CD4-positive, alpha-beta T cell treated with Interleukin-12 subunit alpha and Interleukin-12 subunit beta, for 1 hour (primary cell): ENCODE measurements at regions not wholly inside any gene's neighbourhood (a gene's known extent, or its start where the extent isn't known, plus 50 kb on each side); places are given as distances from the start of the nearest gene placed in this dataset.
"Not testable (repeated sequence)": the region's sequence is repeated elsewhere in the genome, so short reads cannot be mapped to it uniquely, and the experiment has no call there.

Source experiments
- DNase-seq: peaks from one replicate; pipeline ENCODE4 v3.0.0-alpha.2; 2020

DNA sequence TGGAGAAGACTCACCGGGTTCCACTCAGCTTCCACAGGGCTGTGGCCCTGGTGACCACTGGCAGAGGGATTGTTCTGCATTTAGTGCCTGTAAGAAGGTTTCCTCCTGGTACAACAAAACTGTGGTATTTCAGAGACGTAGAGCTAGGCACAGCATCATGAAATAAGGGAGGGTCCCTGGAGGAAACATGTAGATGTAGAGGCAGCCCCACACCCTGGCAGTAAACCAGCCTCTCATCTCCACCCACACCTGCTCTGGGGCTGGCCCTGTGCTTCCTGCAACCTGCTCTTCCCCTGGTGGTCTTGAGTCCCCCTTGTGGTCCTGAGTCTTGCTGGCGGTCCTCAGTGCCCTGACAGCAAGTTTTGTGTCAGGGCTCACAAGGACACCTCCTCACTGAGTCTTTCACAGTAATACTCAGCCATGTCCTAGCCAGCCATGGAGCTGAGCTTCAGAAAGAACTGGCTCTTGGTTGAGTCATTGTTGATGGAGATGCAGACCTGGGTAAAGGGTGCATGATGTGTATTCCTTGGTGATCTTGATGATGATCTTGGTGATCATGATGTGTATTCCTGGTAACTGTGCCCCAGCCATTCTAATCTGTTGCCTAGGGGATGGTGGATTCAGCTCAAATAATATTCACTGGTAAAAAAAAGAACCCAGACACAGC is 121.8 kb downstream of the OR4M2 start:
- DNase-seq, result not testable (repeated sequence)

DNA sequence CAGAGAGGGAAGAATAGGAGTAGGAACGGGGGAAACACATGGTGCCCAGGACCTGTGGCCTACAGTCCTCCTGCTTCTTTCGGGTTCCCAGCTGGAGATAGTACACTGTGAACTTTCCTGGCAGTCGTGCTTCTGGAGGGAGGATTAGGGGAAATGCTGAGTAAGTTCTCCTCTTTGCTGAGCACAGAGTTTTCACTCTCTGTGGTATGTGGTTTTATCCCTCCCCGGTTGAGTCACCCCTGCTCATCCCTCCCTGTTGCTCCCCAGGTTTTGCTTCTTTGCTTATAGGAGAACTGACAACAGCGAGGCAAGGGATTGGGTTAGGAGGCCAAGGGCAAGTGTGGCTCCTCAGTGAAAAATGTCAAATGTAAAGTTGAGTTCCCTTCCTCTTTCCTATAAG is 122.9 kb downstream of the OR4M2 start:
- not testable (repeated sequence) for DNase-seq

DNA sequence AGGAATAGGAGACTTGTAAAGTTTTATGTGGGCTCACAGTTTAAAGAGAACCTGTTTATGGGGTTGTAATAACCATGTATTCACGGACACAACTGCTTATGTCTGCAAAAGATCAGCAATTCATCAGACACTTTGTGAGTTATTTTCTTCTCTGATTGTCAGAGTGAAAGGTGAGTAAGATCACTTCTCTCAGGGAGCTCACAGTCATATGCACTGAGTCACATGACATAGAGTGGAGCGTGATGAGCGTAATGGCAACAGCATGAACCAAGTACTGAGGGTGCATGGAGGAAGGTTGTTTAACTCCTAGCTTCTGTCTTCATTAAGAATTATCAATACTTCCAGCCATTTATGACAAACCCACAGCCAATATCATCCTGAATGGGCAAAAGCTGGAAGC is 128.8 kb downstream of the OR4M2 start:
- DNase-seq, result not testable (repeated sequence)

DNA sequence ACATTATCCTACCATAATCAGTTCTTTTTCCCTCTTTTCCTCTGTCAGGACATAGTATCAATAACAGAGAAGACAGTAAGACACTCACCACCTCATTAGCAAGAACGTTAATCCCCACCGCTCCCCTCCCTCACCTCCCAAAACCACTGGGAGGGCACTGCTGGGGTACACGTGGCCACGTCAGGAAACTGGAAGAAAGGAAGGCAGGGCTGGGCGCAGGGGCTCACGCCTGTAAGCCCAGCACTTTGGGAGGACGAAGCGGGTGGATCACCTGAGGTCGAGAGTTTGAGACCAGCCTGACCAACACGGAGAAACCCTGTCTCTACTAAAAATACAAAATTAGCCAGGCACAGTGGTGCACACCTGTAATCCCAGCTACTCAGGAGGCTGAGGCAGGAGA is 142.3 kb downstream of the OR4M2 start:
- DNase-seq, result not testable (repeated sequence)

DNA sequence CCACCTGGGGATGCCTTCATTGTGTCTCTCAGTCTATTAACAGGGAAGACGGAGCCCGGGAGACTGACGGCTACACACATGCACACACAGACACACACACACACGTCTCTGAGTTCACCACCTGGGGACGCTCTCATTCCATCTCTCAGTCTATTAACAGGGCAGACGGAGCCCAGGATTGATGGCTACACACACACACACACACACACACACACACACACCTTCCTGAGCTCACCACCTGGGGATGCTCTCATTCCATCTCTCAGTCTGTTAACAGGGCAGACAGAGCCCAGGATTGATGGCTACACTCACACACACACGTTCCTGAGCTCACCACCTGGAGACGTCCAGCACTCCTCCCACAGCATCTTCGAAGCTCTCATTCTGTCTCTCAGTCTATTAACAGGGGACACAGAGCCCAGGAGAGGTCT is 143.9 kb downstream of the OR4M2 start:
- DNase-seq, result no peak

DNA sequence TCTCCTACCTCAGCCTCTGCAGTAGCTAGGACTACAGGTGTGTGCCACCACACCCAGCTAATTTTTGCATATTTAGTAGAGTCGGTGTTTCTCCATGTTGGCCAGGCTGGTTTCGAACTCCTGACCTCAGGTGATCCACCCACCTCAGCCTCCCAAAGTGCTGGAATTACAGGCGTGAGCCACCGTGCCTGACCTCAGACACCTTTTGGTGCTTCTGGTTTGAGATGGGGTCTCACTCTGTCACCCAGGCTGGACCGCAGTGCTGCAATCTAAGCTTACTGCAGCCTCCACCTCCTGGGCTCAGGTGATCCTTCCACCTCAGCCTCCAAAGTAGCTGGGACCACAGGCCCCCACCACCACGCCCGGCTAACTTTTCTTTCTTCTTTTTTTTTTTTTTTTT is 144.6 kb downstream of the OR4M2 start:
- not testable (repeated sequence) for DNase-seq

DNA sequence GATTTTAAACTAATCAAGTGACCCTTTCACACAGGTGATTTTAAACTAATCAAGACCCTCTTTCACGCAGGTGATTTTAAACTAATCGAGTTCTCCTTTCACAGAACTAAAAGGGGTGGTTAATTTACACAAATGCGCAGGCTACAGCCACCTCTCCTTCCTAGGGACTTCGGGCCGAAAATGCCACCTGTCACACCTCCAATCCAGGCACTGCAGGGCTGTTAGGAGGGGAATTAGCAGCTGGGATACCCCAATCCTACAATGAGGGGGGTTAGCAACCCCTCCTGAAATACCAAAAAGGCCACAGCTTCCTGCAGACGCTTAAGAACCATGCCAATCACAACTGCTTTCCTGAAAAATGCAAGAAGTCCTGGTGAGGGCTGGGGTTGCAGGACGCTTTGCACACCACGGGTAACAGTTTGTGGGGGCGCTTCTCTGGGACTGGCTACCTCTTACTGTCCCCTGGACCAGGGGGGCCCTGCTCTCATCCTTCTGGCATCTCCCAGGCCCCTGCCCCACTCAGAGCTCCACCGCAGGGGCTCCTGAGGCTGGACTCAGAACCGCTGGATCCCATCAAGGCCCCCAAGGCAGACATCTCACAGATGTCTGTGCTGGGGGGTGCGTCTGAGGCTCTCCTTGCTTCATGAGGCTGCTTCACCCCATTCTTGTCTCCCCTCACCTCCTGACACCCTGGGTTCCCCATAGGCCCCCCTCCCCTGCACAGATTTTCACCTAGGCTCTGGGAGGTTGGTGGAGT is 145.9 kb downstream of the OR4M2 start:
- DNase-seq, result no peak

DNA sequence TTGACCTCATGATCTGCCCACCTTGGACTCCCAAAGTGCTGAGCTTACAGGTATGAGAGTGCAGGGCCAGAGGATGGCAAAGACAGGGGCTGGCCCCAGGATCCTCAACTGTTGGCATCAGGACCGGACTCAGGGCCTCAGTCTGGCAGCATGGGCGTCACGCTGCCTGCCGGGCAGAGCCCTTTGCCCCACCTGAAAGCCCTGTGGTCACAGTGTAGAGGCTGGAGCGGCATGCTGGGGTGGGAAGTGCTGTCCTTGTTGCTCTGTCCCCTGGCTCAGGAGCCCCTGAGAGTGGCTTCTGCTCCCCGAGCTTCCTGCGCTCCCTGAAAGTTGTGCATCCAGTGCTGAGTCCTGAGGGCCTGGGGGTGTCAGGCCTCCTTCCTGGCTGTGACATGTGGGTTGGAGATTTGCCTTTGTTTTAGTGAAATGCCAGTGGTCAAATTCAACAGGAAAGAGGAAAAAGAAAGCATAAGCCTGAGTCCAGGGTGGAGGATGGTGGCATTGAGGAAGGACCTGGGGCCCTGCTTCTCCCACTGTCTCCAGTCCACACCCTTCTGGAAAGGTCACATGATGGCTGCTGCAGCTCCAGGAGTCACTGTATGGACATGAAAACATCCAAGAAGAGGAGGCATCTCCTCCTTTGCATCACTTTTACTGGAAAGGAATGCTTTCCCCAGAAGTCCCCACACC is 147.2 kb downstream of the OR4M2 start:
- DNase-seq, result no peak

DNA sequence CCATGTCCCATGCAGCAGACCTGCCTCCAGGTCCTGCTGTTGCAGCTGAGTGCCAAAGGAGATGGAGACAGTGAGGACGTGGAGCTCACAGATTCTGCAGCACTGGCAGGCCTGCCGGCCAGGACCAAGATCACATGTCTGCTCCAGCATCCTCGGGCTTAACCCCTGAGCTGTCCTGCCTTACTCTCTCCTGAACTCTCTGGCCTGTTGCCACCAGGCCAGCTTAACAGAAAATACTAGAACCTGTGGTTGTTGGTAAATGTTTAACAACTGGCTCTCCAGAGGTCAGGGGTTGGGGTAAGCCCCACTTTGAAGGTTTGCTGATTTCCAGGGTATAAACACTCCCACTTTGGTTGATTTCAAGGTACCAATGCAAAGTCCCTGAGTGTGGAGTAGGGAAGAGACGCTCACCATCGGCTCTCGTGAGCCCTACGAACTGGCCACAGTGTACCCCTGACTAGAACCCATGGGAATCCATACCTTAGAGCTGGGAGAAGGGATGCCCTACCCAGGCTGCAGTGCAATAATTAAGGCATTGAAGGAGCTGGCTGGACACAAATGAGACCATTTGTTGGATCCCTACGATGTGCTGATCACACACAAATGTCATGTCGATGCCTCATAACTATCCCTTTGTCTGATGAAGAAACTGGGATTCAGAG is 147.9 kb downstream of the OR4M2 start:
- DNase-seq, result no peak

DNA sequence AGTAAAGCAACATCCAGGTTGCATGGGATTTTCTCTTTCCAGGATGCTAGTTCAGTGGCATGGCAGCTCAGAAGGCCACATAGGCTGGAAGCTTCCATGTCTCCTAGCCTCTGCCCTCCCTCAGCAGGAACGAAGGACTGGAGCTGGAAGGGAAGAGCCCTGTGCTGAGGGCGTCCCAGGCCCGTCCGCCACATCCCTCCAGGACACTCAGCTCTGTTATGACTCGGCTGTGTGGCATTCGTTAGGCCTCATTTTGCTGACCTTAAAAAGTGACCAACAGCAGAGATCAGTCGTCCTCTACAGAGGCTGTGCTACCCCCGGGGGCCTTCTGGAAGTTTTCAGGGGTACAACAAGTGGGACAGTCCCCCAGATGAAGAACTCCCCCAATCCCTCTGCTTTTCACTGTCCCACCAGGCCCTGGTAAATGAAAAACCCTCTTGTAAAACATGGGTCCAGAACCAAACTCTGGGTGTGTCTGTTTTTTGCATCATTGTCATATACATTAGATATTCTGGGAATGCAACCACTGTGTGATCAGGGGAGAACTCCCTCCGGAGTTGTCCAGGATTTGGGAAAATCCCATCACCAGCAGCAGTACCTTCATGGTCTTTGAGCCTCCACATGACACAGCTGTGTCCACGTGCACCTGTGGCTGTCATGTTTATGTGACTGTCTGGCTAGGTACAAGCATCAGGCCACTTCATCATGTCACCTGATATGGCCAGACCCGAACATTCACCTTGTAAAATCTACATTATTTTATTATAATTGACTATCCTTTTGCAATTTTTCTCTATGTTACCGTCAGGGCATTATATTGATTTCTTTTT is 149.9 kb downstream of the OR4M2 start:
- no peak for DNase-seq

DNA sequence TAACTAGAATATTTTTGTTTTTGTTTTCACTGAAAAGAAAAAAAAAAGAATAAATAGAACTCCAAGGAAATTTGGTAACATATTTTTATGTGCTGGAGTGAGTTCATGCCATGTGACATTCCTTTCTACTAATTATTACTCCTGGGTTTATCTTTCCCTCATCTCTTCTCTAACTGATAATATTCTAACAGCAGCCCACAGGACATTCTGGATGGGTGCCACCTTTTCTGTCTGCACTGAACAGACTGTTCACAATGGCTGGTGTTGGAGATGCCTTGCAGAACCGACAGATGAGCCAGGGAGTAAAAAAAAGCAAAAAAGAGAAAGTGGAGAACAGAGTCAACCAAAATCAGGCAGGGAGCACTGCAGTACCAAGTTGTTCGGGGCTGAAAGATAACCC is 151.3 kb downstream of the OR4M2 start:
- no peak for DNase-seq

DNA sequence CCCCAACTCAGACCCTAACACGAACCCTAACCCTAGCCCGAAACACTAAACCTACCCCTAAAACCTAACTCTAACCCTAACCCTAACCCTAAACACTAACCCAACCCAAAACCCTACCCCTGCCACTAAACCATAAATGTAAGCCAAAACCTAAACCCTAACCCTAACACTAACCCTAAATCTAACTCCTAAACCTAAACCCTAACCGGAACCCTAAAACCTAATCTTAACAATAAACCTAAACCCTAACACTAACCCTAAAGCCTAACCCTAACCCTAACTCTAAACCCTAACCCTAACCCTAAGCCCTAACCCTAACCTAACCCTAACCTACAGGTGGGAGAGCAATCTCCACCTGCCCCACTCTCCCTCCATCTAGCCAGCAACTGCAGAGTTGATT is 152.3 kb downstream of the OR4M2 start:
- DNase-seq, result no peak

DNA sequence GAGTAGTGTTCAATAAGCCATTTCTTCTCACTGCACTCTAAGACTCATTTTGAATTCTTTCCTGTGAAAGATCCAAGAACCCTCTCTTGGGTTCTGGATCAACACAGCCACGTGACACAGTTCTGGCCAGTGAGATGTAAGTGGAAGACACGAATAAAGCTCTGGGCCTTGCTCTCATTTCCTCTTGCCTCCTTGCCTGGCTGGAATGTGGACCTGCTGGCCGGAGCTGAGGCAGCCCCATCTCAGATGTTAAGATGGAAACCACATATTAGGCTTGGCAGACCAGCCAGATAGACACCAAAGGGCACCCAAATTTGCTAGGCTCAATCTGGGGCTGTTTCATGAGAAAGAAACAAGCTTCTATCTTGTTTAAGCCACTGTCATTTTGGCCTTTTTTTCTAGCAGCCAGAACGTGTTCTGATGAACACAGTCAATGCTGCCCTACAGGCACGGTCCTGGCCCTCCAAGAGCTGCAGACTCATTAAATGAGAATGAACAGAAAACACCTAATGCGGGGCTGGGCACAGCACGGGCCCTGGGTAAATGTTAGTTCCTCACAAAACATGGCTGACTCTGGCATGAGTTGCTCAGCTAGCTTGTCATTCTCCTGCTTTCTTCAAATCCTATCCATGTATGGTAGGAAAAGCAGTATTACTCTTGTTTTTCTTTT is 155.1 kb downstream of the OR4M2 start:
- DNase-seq, result not testable (repeated sequence)

DNA sequence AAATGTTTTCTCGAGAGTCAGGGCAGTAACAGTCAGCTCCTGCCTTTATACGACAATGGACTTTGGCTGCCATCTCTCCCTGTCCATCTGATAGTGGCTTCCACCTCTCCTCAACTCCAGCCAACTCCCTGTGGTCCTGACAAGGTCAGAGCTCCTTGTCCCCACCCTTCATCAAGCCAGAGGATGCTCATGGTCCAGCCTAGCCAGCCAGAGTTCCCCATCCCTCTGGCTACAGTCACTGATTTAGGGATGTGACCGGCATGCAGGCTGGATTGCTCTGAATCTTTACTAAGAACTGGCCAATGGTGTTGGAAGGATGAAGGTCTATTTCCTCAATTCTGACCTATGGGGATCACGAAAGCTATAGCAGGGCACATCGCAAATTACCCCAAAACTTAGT is 156.1 kb downstream of the OR4M2 start:
- no peak for DNase-seq

DNA sequence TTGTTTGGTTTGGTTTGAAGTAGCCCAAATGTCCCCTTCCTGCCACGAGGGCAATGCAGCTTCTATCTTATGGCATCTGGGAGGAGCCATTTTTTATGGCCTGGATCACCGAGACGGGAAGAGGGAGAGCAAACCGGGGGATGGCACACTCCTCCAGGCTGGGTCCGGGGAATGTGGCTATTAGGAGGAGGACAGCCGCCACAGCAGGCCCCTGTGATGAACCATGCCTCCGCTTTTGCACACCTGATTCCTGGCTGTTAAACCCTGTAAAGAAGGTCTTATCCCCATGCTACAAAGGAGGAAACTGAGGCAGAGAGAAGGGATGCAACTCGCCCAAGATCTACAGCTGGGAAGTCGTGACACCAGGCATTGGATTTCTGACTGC is 157.6 kb downstream of the OR4M2 start:
- no peak for DNase-seq

DNA sequence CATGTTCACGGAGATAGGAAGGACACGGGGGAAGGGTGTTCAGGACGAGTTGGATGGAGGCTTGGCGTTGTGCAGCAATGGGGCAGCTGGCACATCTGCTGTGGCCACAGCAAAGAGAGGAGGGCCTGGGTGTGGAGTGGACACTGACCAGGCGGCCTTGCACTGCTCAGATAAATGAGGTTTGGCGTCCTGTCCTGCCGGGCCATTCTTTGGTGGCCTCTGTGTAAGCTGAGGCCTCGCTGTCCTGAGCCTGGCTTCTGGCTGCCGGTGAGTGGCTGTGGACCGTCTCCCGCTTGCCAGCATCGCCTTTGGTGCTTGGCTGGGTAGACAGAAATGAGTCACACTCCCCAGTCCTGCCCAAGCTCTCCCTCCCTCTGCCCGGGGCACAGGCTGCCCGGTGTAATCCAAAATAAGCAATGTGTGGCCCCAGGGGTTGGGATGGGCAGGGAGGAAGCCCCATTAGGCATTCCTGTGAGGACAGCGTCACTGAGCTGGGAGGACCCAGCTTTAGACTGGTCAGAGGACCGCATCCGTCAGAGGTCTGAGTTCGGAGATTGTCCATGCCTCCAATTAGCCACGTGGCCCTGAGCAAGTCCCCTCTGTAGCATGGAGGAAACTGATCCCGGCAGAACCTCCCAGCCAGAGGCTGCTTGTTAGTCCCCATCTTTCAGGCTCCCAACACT is 158.1 kb downstream of the OR4M2 start:
- not testable (repeated sequence) for DNase-seq

DNA sequence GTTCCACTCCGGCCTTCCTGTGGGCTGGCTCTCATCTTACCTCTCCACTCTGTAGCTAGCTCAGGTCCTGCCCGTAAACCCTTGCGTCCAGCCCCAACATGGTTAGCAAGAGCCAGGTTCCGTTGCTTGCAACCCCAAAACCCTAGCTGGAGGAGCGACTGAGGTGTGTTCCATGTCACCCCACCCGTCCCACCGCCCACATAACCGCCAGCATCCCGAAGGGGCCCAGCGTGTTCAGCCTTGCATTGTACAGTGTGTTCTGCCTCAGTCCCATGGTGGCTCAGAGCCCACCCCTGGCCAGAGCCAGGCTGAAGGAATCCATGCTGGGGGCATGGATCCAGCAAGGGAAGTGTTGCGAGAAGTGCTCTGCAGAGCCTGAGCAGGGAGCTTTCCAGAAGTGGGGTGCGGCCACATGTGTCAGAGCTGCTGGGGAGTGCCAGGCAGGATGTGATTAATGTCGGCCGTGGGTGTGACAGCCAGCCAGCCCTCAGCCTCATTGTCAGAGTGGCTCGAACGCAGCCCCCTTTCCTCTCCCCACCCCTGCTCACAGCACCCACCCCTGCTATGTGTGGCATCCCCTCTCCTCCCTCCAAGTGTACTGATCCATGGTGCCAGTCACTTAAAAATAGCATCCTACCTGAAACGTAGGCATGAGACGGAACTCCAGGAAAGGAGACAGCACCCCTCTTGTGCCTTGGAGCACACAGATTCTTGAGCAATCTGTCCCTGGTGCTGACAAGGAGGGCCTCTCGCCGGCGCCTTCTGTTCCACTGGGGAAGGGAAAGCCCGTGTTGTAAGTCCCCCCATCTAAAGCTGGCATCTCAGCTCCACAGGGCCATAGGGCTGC is 158.9 kb downstream of the OR4M2 start:
- DNase-seq, result not testable (repeated sequence)

DNA sequence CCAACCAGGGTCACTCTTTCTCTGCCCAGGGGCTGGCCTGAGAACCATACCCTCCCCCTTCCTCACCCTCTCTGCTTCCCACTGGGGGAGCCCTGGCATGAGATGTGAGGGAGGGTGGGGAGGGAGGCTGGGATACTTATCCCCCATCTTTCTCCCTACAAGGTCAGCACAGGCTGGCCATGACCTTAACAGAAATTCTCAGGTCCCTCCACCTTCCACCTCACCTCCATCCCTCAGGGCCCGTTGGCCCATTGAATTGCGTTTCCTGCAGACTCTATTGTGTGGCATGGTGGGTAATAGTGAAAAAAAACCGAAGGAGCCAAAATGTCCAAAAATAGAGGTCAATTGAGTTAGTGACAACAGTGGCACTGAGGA is 159.5 kb downstream of the OR4M2 start:
- DNase-seq, result no peak

DNA sequence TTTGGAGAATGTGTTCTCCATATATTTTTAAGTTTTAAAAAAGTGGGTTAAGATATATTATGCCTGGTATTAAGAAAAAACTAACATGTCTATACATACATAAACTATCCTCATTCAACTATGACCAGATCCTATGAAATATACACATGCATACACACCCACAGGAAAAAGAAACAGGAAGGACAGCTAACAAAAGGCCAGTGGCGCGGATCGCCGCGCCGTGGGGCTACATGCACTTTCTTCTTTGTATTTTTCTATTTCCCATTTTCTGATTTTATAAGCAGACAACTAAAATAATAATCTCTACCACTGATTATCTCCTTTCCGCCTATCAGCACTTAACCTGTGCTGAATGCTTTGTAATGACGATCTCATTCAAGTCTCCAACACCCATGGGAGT is 160.1 kb downstream of the OR4M2 start:
- DNase-seq, result no peak

DNA sequence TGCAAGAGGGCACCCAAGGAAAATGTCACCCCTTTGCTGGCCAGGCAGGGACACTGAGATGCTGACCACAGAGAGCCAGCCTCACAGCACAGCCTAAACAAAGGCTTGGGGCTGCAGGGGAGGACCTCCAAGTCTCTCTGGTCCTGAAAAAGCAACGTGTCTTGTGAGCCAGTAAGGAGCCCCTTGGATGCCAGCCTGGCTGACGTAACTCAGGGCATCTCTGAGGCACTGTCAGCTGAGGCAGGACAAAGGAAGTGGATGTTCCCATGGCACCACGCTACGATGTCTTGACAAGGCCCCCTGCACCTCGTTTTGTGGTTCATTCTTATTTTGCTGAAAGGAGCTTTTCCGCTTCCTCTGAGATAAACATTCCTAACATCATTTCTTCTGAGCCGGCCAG is 160.7 kb downstream of the OR4M2 start:
- no peak for DNase-seq
